GM12878 (cell line): ENCODE measurements at regions not wholly inside any gene's neighbourhood (a gene's known extent, or its start where the extent isn't known, plus 50 kb on each side); places are given as distances from the start of the nearest gene placed in this dataset.

Experiments
- CBX5 ChIP-seq: sonication (generic); IDR thresholded peaks from 2 replicates; pipeline ENCODE4 v1.6.1; 2016; ENCODE audit warnings: low read depth, moderate library complexity, mild to moderate bottlenecking, inconsistent platforms
- EZH2 ChIP-seq: IDR thresholded peaks from 2 replicates; pipeline ENCODE4 v1.6.1; 2012; ENCODE audit warnings: low read depth, mild to moderate bottlenecking, control low read depth, inconsistent platforms, low read length, borderline replicate concordance; ENCODE audit not compliant: control insufficient read depth
- MEF2A ChIP-seq: IDR thresholded peaks from 2 replicates; pipeline ENCODE4 v1.6.1; 2011; ENCODE audit warnings: low read depth, mild to moderate bottlenecking, low read length, moderate library complexity; ENCODE audit not compliant: insufficient read depth
- MYC ChIP-seq: IDR thresholded peaks from 2 replicates; pipeline ENCODE4 v1.6.1; 2011; ENCODE audit warnings: mild to moderate bottlenecking, low read length, moderate library complexity, inconsistent platforms; ENCODE audit not compliant: insufficient read depth, insufficient replicate concordance, insufficient read length, severe bottlenecking
- POLR2A ChIP-seq: IDR thresholded peaks from 2 replicates; pipeline ENCODE4 v1.6.1; 2011; ENCODE audit warnings: low read depth, mild to moderate bottlenecking, low read length
- POLR2AphosphoS5 ChIP-seq: IDR thresholded peaks from 2 replicates; pipeline ENCODE4 v1.6.1; 2011; ENCODE audit warnings: mild to moderate bottlenecking, low read length, inconsistent platforms
- SRF ChIP-seq, 2 experiments: IDR thresholded peaks; 2 replicates each; pipeline ENCODE4 v1.6.1; 2011; ENCODE audit warnings: low read depth in 2 of 2, low read length in 2 of 2, mild to moderate bottlenecking in 1 of 2, moderate library complexity in 1 of 2
- TAF1 ChIP-seq: IDR thresholded peaks from 2 replicates; pipeline ENCODE4 v1.6.1; 2011; ENCODE audit warnings: mild to moderate bottlenecking, low read depth, low read length, borderline replicate concordance

- no peak for TF ChIP-seq SRF (IDR thresholded peaks at IDR 0.05; ENCODE audit: low read depth in 2 of 2, low read length in 2 of 2)
- TF ChIP-seq TAF1 = no peak
- TF ChIP-seq MYC = no peak
- no peak for TF ChIP-seq MEF2A
- TF ChIP-seq POLR2AphosphoS5 = no peak
- TF ChIP-seq POLR2A = no peak
- TF ChIP-seq CBX5 = no peak
- TF ChIP-seq EZH2 = no peak
These were observed 191.8 kb downstream of the SEMA6D start for GRCh38 chr15:47908950-47909670.
